GM23248 (cell line): ENCODE measurements at regions not wholly inside any gene's neighbourhood (a gene's known extent, or its start where the extent isn't known, plus 50 kb on each side); places are given as distances from the start of the nearest gene placed in this dataset.

Experiments
- DNase-seq: peaks from one replicate; pipeline ENCODE4 v3.0.0-alpha.2; 2015
- H2AFZ ChIP-seq: fragments of 200-600 bp; sonication (generic); 2 replicates; pipeline ENCODE4 v1.6.1; 2016; ENCODE audit warnings: antibody characterized with exemption
- H3F3A ChIP-seq: fragments of 200-600 bp; sonication (generic); 2 replicates; pipeline ENCODE4 v1.6.1; 2016; ENCODE audit warnings: mild to moderate bottlenecking, antibody characterized with exemption, mixed run types; ENCODE audit not compliant: insufficient read depth
- H3K27ac ChIP-seq: fragments of 200-600 bp; sonication (generic); 2 replicates; pipeline ENCODE4 v1.5.1; 2016; ENCODE audit warnings: mild to moderate bottlenecking
- H3K27me3 ChIP-seq: fragments of 200-600 bp; sonication (generic); replicated peaks from 2 replicates; pipeline ENCODE4 v1.6.1; 2016; ENCODE audit warnings: mild to moderate bottlenecking; ENCODE audit not compliant: insufficient read depth
- H3K36me3 ChIP-seq: fragments of 200-600 bp; sonication (generic); 2 replicates; pipeline ENCODE4 v1.6.1; 2016; ENCODE audit warnings: low read depth, mild to moderate bottlenecking
- H3K4me1 ChIP-seq: fragments of 200-600 bp; sonication (generic); 2 replicates; pipeline ENCODE4 v1.6.1; 2016; ENCODE audit warnings: mild to moderate bottlenecking; ENCODE audit not compliant: insufficient read depth
- H3K4me2 ChIP-seq: fragments of 200-600 bp; sonication (generic); one replicate; pipeline ENCODE4 v1.6.1; 2016; ENCODE audit warnings: mild to moderate bottlenecking; ENCODE audit not compliant: unreplicated experiment
- H3K4me3 ChIP-seq: fragments of 200-600 bp; sonication (generic); 2 replicates; pipeline ENCODE4 v1.5.1; 2016; ENCODE audit warnings: mild to moderate bottlenecking
- H3K79me2 ChIP-seq: fragments of 200-600 bp; sonication (generic); 2 replicates; pipeline ENCODE4 v1.6.1; 2016; ENCODE audit warnings: mild to moderate bottlenecking; ENCODE audit not compliant: insufficient read depth
- H3K9ac ChIP-seq: fragments of 200-600 bp; sonication (generic); 2 replicates; pipeline ENCODE4 v1.6.1; 2016; ENCODE audit warnings: mild to moderate bottlenecking
- H3K9me2 ChIP-seq: fragments of 200-600 bp; sonication (generic); 2 replicates; pipeline ENCODE4 v1.6.1; 2016; ENCODE audit warnings: mixed run types, mild to moderate bottlenecking, moderate library complexity; ENCODE audit not compliant: insufficient read depth
- H3K9me3 ChIP-seq: fragments of 200-600 bp; sonication (generic); one replicate; pipeline ENCODE4 v1.6.1; 2017; ENCODE audit warnings: low read depth
- H4K20me1 ChIP-seq: fragments of 200-600 bp; sonication (generic); 2 replicates; pipeline ENCODE4 v1.6.0; 2016; ENCODE audit not compliant: insufficient read depth
- EZH2 ChIP-seq: fragments of 200-600 bp; sonication (generic); IDR thresholded peaks from 2 replicates; pipeline ENCODE4 v1.6.1; 2018; ENCODE audit warnings: antibody characterized with exemption, mild to moderate bottlenecking; ENCODE audit not compliant: insufficient read depth, poor library complexity, severe bottlenecking
- EZH2phosphoT487 ChIP-seq: fragments of 200-600 bp; sonication (generic); IDR thresholded peaks from 2 replicates; pipeline ENCODE4 v1.6.1; 2018; ENCODE audit warnings: antibody characterized with exemption, moderate library complexity, mild to moderate bottlenecking, low read depth; ENCODE audit not compliant: insufficient read depth
- WGBS, 2 experiments: methylation state at CpG; one replicate each; pipeline ENCODE4 v1.1.6; 2015 to 2017; ENCODE audit warnings: low lambda C conversion rate in 2 of 2, low coverage in 1 of 2; ENCODE audit errors: missing lambda C conversion rate in 2 of 2; 5-methylcytosine and 5-hydroxymethylcytosine counted together
- in situ Hi-C: fragments of 300-500 bp; cut with MboI; formaldehyde crosslinking; loops from 2 replicates; pipeline ENCODE4 v1.15.0; 2020

DNA sequence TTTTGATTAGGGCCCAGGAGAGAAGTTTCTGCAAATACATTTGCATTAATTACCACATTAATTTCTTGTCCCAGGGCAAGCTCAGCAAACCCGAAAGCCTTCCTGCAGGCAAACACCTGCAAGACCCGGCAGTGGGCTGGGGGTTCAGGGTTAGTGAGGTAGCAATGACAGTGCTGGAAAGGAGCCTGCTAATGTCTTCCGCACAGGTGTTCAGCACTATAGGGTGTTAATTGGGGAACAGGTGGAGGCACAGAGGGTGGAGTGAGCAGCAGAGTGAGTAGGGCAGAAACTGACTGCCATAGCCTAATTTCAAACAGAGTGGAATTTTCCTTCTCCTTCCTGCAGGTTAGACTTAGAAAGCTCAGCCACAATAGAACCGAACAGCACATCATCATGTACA, 50.9 kb upstream of the UBASH3B start:
- WGBS, 2 experiments = 90% methylated on average over 4 of the region's 4 CpGs
- H3F3A ChIP-seq = peaks cover 22% of the 10 kb centered on the region
- in situ Hi-C loops = loop anchor here (25.0 kb wide), 1 partner anchor 408 kb away; no protein-coding TSS in a partner anchor

DNA sequence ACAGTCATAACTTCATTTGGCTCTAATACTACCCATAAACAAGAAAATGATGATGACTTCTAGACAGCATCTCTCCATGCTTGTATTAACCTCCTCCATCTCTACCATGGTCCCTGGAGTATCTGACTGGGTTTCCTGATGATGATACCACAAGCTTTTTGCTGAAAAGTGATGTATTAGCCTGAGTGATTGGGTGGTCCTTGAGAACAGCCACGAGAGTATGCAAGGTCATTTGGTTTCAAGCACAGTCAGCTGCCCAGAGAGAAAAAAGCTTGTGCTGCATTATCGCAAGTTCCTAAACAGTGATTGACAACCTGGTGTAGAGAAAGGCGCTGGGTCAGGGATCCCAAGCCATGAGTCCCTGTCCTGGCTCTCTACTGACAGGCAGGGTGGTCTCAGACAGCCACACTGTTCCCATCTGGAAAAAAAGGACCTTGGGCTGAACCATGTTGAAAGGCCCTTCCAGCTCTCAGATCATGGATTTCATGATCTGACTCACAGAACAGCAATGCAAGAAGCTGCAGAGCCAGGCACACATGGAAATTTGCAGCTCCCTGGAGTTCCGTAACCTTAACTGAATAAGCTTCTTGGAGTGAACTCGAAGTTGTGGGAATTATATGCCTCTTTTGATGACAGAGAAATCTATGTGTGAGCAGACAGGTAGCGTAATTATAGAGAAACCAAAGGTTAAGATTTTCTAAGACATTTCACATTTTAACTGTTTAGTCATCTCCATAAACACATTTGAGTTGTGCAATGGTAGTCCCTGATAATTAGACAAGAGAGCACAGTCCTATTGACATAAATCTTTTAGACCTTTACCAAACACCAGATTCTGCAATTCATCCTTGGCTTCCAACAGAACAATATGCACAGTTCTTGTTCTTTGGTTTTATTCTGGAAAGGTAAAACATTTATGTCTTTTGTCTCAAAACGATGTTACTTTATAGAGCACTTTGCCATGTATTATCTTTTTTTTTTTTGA, 54.1 kb upstream of the UBASH3B start:
- peak overlapping the region; percentile 42 for H3K4me2 ChIP-seq
- peak; percentile 90 for DNase-seq
- TF ChIP-seq EZH2 (no peak), EZH2phosphoT487 (peak; percentile 81; the same call in 1 of the 2 replicates)
- in situ Hi-C loops = loop anchor here (25.0 kb wide), 1 partner anchor 411 kb away; no protein-coding TSS in a partner anchor
- peaks cover 22% of the 10 kb centered on the region for H3F3A ChIP-seq
- H3K79me2 ChIP-seq = no peaks in the 10 kb centered on the region
- H3K9me2 ChIP-seq = no peaks in the 10 kb centered on the region
- no peaks in the 10 kb centered on the region for H4K20me1 ChIP-seq
- no peaks in the 10 kb centered on the region for H3K36me3 ChIP-seq
- WGBS, 2 experiments = 14 to 16% methylated on average over 7 of the region's 7 CpGs
- peak overlapping the region; percentile 32; the same call in 1 of the 2 replicates for H2AFZ ChIP-seq
- H3K9ac ChIP-seq = no peak overlapping the region
- H3K27me3 ChIP-seq = 0 out of 2 replicates have a peak, but pooled peaks cover 6% of the 10 kb centered on the region
- no peak overlapping the region for H3K4me3 ChIP-seq
- peaks cover 22% of the 10 kb centered on the region for H3K4me1 ChIP-seq
- peak overlapping the region; percentile 49 for H3K27ac ChIP-seq
- H3K9me3 ChIP-seq = no peaks in the 10 kb centered on the region

More for the DNA sequence above, 50.9 kb upstream of the UBASH3B start:
- Histone ChIP-seq H3K9ac (no peak overlapping the region), H3K9me3 (no peaks in the 10 kb centered on the region), H3K36me3 (no peaks in the 10 kb centered on the region), H3K79me2 (no peaks in the 10 kb centered on the region), H3K4me1 (peaks cover 12% of the 10 kb centered on the region), H2AFZ (no peak overlapping the region), H4K20me1 (no peaks in the 10 kb centered on the region), H3K27ac (no peak overlapping the region), H3K4me3 (no peak overlapping the region), H3K27me3 (no peaks in the 10 kb centered on the region), H3K4me2 (no peak overlapping the region), H3K9me2 (no peaks in the 10 kb centered on the region)
- TF ChIP-seq EZH2phosphoT487 (no peak), EZH2 (no peak)
- no peak for DNase-seq

DNA sequence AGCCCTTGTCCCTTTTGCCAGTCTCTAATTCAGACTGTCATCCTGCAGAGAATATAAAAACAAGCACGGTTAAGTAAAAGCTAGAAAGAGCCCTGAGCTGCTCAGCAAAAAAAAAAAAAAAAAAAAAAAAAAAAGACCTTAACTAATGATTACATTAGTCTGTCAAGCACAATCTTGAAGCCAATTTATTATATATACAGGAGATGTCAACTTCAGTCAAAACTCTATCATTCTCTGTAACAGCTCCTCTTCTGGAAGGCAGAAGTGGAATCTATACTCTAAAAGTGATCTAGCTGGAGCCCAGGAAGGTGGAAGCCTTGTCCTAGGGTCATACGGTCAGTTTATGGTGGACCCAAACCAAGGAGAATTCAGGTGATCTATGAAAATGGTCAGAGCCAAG, 55.2 kb upstream of the UBASH3B start:
- Histone ChIP-seq H3F3A (peaks cover 22% of the 10 kb centered on the region), H3K36me3 (no peaks in the 10 kb centered on the region), H3K4me1 (peaks cover 22% of the 10 kb centered on the region), H3K9ac (no peak overlapping the region), H3K4me2 (no peak overlapping the region), H2AFZ (no peak overlapping the region), H3K4me3 (no peak overlapping the region), H3K27ac (no peak overlapping the region), H3K9me3 (no peaks in the 10 kb centered on the region), H3K27me3 (0 out of 2 replicates have a peak, but pooled peaks cover 8% of the 10 kb centered on the region), H4K20me1 (no peaks in the 10 kb centered on the region), H3K9me2 (no peaks in the 10 kb centered on the region), H3K79me2 (no peaks in the 10 kb centered on the region)
- 95 to 100% methylated on average over 2 of the region's 2 CpGs for WGBS, 2 experiments
- no peak for TF ChIP-seq EZH2phosphoT487
- TF ChIP-seq EZH2 = no peak
- in situ Hi-C loops = loop anchor here (25.0 kb wide), 1 partner anchor 412 kb away; no protein-coding TSS in a partner anchor
- DNase-seq = no peak

DNA sequence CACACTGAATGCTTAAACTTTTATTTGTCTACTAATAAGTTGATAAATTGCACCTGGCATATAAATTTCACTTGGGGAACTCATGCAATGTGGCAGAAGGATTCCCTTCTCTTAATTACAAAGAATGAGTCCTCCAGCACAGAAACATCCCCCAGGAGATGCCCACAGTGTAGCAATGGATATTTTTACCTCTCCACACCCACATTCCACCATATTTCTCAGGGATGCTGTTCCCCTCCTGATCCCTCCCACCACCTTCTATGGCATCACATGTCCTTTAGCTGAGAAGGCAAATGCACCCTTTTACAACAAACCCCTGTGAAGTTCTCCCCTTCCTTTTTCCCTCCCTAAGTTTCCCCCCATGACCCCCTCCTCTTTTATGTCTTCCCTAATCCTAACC, 56.1 kb upstream of the UBASH3B start:
- TF ChIP-seq EZH2phosphoT487 = no peak
- TF ChIP-seq EZH2 = no peak
- H3K4me1 ChIP-seq = peaks cover 22% of the 10 kb centered on the region
- H3K27me3 ChIP-seq = 0 out of 2 replicates have a peak, but pooled peaks cover 8% of the 10 kb centered on the region
- no peaks in the 10 kb centered on the region for H3K9me3 ChIP-seq
- H4K20me1 ChIP-seq = no peaks in the 10 kb centered on the region
- peak overlapping the region; percentile 11 for H3K4me2 ChIP-seq
- no peak for DNase-seq
- H3K36me3 ChIP-seq = no peaks in the 10 kb centered on the region
- H3F3A ChIP-seq = peaks cover 22% of the 10 kb centered on the region
- no peak overlapping the region for H3K27ac ChIP-seq
- no peak overlapping the region for H3K9ac ChIP-seq
- H3K79me2 ChIP-seq = no peaks in the 10 kb centered on the region
- H2AFZ ChIP-seq = no peak overlapping the region
- in situ Hi-C loops = no loop called here
- H3K9me2 ChIP-seq = no peaks in the 10 kb centered on the region
- H3K4me3 ChIP-seq = no peak overlapping the region
